ENCODE measurements at regions not wholly inside any gene's neighbourhood (a gene's known extent, or its start where the extent isn't known, plus 50 kb on each side); places are given as distances from the start of the nearest gene placed in this dataset.

- Histone ChIP-seq H4K20me1 (ENCODE audit: low read length) (no peaks in the 10 kb centered on the region), H2AFZ (ENCODE audit: low read length) (no peak overlapping the region), H3K79me2 (ENCODE audit: low read length) (no peaks in the 10 kb centered on the region), H3K4me2 (ENCODE audit: low read length) (no peak overlapping the region), H3K9me2 (replicated peaks; ENCODE audit: low read length) (no peaks in the 10 kb centered on the region), H3K27ac (ENCODE audit: low read length) (no peak overlapping the region), H3F3A (ENCODE audit: low read length, unreplicated experiment) (no peaks in the 10 kb centered on the region), H3K4me1 (ENCODE audit: insufficient read depth, low read length) (no peaks in the 10 kb centered on the region), H3K9ac (ENCODE audit: low read length) (no peak overlapping the region), H3K9me3 (ENCODE audit: low read length) (no peaks in the 10 kb centered on the region), H3K4me3 (ENCODE audit: low read length) (no peak overlapping the region), H3K36me3 (ENCODE audit: low read depth, low read length) (no peaks in the 10 kb centered on the region), H3K27me3 (ENCODE audit: low read length) (peaks cover 78% of the 10 kb centered on the region)
- no TSS peak for BruUV-seq (replicated peaks)
- ChIA-PET CTCF (no interaction called here), POLR2A (ENCODE audit: unreplicated experiment) (no interaction called here)
- intact Hi-C loops (cut with micrococcal nuclease) = no loop called here
- no peak for DNase-seq
- no peak for ATAC-seq
- TF ChIP-seq EZH2phosphoT487 (IDR thresholded peaks at IDR 0.05; ENCODE audit: borderline replicate concordance, low read length) (no peak), CTCF (conservative IDR thresholded peaks at IDR 0.05; ENCODE audit: low read depth, low read length) (no peak), EZH2 (IDR thresholded peaks at IDR 0.05; ENCODE audit: low read length, unreplicated experiment) (no peak)
Observed at GRCh38 chr12:126811391-126811790, 1455.6 kb upstream of the TMEM132C start.

- H3K4me2 ChIP-seq (ENCODE audit: low read length) = no peak overlapping the region
- no peaks in the 10 kb centered on the region for H3K9me2 ChIP-seq (replicated peaks; ENCODE audit: low read length)
- H4K20me1 ChIP-seq (ENCODE audit: low read length) = no peaks in the 10 kb centered on the region
- ChIA-PET CTCF (no interaction called here), POLR2A (ENCODE audit: unreplicated experiment) (no interaction called here)
- no peak overlapping the region for H2AFZ ChIP-seq (ENCODE audit: low read length)
- ATAC-seq (no peak), DNase-seq (no peak)
- H3K4me1 ChIP-seq (ENCODE audit: insufficient read depth, low read length) = no peaks in the 10 kb centered on the region
- peaks cover 7% of the 10 kb centered on the region for H3K9me3 ChIP-seq (ENCODE audit: low read length)
- no peak for TF ChIP-seq EZH2phosphoT487 (IDR thresholded peaks at IDR 0.05; ENCODE audit: borderline replicate concordance, low read length)
- TF ChIP-seq CTCF (conservative IDR thresholded peaks at IDR 0.05; ENCODE audit: low read depth, low read length) = no peak
- TF ChIP-seq EZH2 (IDR thresholded peaks at IDR 0.05; ENCODE audit: low read length, unreplicated experiment) = no peak
- no peak overlapping the region for H3K9ac ChIP-seq (ENCODE audit: low read length)
- H3K79me2 ChIP-seq (ENCODE audit: low read length) = no peaks in the 10 kb centered on the region
- no peak overlapping the region for H3K27ac ChIP-seq (ENCODE audit: low read length)
- intact Hi-C loops (cut with micrococcal nuclease) = no loop called here
- no peak overlapping the region for H3K4me3 ChIP-seq (ENCODE audit: low read length)
- no peaks in the 10 kb centered on the region for H3F3A ChIP-seq (ENCODE audit: low read length, unreplicated experiment)
- peaks cover 9% of the 10 kb centered on the region; the same call in 1 of the 2 replicates for H3K27me3 ChIP-seq (ENCODE audit: low read length)
- no TSS peak for BruUV-seq (replicated peaks)
- no peaks in the 10 kb centered on the region for H3K36me3 ChIP-seq (ENCODE audit: low read depth, low read length)
Observed at GRCh38 chr12:126819554-126819953, 1447.4 kb upstream of the TMEM132C start.

GRCh38 chr12:126830778-126831680 lies 1435.9 kb upstream of the TMEM132C start:
- DNase-seq (no peak), ATAC-seq (no peak)
- no peaks in the 10 kb centered on the region for H3K9me3 ChIP-seq (ENCODE audit: low read length)
- H2AFZ ChIP-seq (ENCODE audit: low read length) = no peak overlapping the region
- no peaks in the 10 kb centered on the region for H3K4me1 ChIP-seq (ENCODE audit: insufficient read depth, low read length)
- no TSS peak for BruUV-seq (replicated peaks)
- H3K9me2 ChIP-seq (replicated peaks; ENCODE audit: low read length) = no peaks in the 10 kb centered on the region
- peaks cover 37% of the 10 kb centered on the region for H3K27me3 ChIP-seq (ENCODE audit: low read length)
- CTCF ChIA-PET = no interaction called here
- no peaks in the 10 kb centered on the region for H3K36me3 ChIP-seq (ENCODE audit: low read depth, low read length)
- no peak overlapping the region for H3K4me2 ChIP-seq (ENCODE audit: low read length)
- no peak for TF ChIP-seq EZH2 (IDR thresholded peaks at IDR 0.05; ENCODE audit: low read length, unreplicated experiment)
- TF ChIP-seq EZH2phosphoT487 (IDR thresholded peaks at IDR 0.05; ENCODE audit: borderline replicate concordance, low read length) = no peak
- no peaks in the 10 kb centered on the region for H4K20me1 ChIP-seq (ENCODE audit: low read length)
- H3K9ac ChIP-seq (ENCODE audit: low read length) = no peak overlapping the region
- H3K4me3 ChIP-seq (ENCODE audit: low read length) = no peak overlapping the region
- POLR2A ChIA-PET (ENCODE audit: unreplicated experiment) = no interaction called here
- H3F3A ChIP-seq (ENCODE audit: low read length, unreplicated experiment) = no peaks in the 10 kb centered on the region
- intact Hi-C loops (cut with micrococcal nuclease) = no loop called here
- H3K79me2 ChIP-seq (ENCODE audit: low read length) = no peaks in the 10 kb centered on the region
- no peak overlapping the region for H3K27ac ChIP-seq (ENCODE audit: low read length)

Data from PC-3 (cell line).